Stimulated activated CD4-positive, alpha-beta T cell treated with anti-CD3 and anti-CD28 coated beads, Interleukin-12 subunit alpha, Interleukin-12 subunit beta, amount 100 ng/mL, for 24 hours (primary cell): ENCODE measurements at regions not wholly inside any gene's neighbourhood (a gene's known extent, or its start where the extent isn't known, plus 50 kb on each side); places are given as distances from the start of the nearest gene placed in this dataset.

Source experiments
- DNase-seq, 2 experiments: peaks; one replicate each; pipeline ENCODE4 v3.0.0-alpha.2; 2020; ENCODE audit warnings: low read depth in 2 of 2

DNA sequence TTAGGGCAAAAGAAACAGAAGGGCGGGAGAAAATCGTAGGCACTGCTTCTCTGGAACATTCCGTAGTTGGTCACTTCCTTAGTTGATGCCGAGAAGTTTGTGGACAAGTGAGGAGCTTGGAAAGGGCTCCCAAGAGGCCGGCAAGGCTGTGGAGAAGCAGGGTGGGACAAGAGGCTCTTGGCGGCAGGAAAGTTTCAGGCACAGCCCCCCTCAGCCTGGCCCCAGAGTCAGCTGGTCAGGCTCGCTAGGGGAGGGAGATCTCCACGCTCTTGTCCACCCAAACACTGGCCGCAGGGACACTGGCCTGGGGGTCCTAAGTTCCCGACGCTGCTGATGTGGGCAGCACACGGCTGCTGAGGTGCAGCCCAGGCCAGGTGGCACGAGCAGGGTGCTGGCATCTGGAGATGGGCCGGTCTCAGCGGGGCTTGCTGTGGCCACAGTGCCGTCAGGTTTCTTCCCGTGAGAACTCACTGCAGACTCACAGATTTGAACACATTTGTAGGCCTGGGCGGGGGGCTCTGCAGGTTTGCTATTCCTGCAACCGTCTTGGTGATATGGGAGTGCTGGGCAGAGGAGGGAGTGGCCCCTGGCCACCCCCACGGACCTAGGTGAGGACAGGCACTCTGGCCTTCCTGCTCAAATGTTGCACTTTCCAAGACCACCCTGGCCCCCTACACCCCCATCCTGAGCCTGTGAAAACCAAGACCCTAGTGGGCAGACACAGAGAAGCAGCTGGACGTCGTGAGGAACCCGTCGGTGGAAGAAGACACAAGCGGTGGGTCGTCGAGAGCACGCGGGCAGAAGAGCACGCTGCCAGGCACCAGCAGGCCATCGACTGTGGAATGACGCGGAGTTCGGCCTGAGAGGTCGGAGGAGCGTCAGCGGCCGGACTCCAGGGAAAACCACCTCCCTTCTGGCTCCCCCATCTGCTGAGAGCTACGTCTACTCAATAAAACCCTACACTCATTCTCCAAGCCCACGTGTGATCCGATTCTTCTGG, 160.1 kb downstream of the ERMARD start:
- DNase-seq: no peak

DNA sequence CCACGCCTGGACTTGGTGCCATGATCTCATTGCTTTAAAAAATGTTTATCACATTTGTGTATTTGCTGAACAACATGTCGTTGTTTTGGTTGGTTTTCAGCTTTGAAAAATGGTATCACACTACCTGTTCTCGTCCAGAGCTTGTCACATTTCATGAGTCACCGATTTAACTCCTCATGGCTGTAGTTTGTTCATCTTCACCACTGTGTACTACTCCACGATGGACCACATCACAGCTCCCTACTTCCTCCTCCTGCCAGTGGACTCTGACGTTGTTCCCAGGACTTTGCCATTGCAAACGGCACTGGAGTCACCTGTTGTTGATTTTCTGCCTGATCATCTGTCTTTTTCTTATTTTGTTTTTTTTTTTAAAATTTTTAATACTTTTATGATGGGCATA, 157.7 kb downstream of the ERMARD start:
- DNase-seq: no peak

DNA sequence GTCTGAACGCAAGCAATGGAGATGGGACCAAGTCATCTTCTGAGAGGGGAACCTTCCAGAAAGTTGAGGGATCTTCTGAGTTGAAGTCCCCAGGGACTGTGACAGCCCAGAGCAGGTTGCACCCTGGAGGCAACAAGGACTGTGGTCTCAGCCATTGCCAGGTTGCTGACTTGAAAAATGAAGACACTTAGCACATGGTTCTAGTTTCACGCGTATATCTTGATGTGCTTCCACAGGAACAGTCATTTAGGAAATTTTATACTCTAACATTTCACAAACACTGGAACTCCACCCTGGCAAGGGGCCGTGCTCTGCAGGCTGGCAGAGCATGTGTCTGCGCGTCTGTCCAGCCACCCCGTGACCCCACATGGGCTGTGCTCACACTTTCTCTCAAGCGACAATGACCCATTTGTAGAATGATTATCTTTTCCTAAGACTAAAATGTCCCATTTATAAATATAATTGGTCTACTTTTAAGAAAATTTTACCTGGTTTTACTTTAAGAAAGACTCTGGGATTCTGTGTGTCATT, 157.0 kb downstream of the ERMARD start:
- no peak for DNase-seq

DNA sequence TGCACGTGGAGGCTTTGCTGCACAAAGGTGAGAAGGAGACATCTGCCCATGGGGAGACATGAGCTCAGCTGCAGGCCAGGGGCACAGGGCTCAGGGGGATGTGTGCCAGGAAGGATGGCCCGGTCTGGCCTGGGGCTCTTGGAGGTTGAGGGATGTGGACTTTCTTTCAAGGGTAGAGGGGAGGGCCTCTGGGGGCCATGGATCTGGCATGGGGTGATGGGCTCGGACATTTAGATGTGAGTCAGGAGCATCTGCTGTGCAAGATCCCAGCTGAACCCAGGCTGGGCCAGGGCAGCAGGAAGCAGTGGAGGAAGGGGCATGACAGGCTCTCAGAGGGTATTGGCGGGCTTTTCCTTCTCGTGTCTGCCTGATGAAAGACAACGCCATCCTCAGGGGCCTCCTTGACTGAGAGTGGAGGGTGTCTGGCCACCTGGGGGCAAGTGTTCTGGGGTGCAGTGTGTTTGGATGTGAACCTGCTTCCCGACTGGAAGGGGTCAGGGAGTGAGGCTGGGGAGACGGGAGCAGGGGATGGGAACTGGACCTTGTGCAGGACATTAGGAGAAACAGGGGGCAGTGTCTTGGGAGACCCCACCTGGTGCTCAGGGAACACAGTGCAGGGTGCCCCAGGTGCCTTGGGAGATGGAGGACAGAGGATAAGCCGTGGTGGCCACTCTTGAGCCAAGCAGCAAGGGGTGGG, 156.1 kb downstream of the ERMARD start:
- DNase-seq: no peak

DNA sequence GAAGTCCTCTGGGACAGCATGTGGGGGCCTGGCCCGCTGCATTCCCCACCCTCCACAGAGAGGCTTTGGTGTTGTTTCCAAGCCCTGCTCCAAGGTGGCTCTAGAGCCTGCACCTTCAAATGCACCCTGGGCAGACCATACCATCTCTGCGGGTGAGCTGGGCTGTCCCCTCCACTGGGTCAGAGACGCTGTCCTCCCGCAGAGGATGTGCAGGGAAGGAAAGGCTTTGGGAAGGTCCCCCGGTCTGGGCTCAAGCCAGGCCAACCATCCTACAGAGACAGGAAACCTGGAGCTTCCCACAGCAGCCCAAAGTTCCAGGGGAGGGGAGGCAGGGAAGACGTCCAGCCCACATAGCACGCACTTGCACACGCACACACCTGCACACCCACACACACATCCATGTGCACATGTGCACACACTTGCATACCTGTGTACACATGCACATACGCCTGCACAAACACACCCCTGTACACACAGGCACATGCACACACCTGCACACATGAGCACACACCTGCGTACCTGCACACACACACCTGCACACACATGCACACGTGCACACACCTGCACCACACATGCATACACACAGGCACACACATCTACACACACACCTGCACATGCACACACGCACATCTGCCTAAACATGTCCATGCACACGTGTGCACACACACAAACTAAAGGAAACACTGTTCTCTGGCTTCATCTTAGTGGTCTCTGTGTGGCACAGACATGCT, 155.4 kb downstream of the ERMARD start:
- DNase-seq: no peak

DNA sequence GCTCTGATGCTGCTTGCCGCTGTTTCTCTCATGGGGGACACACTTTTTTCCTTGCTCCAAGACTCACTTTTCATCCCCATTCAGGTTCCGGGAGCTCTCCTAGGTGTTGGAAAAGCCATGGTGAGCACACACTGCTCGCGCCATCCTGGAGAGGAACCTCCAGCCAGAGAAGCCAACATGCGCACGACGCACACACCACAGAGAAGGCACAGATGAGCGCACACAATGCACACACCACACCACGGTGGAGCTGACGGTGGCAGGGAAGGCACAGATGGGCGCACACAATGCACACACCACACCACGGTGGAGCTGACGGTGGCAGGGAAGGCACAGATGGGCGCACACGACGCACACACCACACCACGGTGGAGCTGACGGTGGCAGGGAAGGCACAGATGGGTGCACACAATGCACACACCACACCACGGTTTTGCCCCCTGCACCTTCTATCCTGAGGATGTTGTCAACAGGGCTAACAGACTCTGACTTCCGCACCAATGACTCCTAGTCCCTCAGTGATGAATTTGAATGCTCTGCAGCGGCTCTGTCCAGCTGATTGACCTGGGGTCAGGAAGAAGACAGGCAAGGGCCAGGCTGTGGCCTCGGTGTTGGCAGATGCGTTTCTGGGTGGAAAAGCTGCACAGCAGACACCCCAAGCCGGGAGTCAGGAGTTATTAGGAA, 154.7 kb downstream of the ERMARD start:
- DNase-seq: no peak

DNA sequence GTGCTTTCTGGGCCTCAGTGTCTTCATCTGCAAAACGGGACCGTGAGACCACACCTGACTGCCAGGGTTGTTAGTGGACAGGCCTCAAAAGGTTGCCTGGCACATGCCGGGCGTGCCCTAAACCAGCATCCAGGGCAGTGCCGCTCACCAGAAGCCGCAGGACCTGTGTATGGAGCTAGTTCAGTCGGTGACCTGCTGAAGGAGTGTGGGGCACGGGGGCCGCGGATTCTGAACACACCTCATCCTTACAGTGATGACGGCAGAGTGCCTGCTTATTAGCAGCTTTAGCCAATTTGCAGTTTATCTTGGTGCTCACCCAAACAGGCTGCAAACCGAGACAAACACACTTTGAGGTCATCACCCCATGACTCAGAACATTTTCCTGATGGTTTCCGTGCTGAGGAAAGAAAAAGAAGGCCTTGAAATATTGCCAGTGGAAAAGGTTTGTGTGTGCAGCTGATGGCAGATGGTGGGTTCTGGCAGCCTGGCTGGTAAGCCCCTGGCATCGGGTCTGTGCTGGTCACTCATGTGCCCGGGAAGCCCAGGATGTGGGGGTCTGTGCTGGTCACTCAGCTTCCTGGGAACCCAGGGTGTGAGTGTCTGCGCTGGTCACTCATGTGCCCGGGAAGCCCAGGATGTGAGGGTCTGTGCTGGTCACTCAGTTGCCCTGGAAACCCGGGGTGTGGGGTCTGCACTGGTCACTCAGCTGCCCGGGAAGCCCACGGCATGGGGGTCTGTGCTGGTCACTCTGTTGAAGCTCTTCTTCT, 153.8 kb downstream of the ERMARD start:
- DNase-seq: no peak

DNA sequence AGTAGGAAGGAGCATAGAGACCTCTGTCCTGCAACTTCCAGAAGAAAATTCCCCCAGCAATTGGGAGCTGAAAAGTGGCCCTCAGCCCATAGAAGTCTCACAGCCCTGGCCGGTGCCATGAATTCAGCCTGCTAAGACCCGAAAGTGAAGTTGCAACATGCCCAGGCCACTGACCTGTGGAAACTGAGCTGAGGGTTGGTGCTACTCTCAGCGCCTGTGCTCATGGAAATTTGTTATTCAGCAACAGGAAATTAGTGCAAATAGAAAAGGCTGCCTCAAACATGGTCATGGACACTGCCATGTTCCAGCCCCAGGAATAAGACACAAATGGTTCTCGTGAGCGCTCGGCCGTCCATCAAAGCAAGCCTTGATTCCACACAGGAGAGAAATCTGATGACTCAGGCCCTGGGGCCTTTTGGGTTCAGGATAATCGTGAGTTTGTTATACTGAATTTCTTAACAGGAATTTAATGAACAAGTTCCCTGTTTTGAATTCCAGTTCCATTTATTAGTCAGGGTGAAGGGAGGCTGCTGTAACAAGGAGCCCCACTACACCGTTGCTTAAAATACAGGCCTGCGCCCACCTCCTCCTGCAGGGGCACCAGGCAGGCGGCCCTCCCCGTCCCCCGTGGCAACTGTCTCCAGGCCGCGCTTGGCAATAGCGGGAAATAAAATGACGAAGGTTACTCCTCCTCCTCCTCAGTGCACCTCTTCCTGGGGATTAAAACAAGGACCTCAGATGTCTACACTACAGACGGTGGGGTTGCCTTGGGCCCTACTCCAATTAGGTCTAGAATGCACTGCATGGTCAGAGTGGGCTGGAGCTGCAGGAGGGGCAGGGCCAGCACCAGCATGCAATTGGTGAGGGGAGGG, 152.9 kb downstream of the ERMARD start:
- no peak for DNase-seq

DNA sequence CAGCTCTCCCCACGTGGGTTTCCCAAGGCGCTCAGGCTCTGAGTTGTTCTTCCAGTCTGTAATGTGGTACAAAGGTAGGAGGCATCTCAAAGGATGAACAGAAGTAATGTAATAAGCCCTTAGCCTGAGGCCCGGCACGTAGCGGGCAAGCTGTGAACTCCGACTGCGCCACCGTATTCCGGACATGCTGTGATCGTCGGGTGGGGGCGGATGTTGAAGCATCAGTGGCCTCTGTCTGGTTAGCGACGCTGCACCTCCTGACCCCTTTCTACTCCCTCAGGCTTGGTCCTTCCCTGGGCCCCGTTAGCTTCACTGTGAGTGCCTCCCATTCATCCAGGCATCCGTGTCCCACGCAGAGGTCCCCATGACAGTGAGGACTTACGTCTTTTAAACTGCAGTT, 151.7 kb downstream of the ERMARD start:
- no peak for DNase-seq

DNA sequence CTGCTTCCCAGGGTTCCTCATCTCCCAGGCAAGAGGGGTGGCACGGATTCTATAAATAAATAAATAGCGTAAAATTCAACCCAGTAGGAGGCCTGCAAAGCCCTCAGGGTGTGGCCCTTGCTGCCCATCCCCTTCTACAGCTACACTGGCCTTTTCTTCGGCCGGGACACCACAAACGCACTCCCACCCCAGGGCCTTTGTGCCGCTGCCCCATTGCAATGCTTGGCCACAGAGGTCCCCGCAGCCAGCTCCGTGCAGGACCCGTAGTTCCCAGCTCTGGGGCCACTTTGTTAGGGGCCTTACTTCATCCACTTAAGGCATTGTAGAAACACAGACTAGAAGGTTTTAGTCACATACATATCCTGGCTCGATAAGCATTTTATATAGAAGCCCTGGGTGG, 151.2 kb downstream of the ERMARD start:
- no peak for DNase-seq

DNA sequence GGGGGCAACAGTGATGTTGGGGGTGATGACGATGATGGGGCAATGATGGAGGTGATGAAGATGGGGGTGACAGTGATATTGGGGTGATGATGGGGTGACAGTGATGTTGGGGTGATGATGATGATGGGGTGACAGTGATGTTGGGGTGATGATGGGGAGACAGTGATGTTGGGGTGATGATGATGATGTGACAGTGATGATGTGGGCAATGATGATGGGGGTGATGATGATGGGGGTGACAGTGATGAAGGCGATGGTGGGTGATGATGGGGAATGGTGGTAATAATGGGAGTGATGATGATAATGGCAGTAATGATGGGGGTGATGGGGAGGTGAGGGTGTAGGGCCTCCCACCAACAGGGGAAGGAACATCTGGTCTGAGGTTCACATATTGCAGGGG, 150.6 kb downstream of the ERMARD start:
- no peak for DNase-seq

DNA sequence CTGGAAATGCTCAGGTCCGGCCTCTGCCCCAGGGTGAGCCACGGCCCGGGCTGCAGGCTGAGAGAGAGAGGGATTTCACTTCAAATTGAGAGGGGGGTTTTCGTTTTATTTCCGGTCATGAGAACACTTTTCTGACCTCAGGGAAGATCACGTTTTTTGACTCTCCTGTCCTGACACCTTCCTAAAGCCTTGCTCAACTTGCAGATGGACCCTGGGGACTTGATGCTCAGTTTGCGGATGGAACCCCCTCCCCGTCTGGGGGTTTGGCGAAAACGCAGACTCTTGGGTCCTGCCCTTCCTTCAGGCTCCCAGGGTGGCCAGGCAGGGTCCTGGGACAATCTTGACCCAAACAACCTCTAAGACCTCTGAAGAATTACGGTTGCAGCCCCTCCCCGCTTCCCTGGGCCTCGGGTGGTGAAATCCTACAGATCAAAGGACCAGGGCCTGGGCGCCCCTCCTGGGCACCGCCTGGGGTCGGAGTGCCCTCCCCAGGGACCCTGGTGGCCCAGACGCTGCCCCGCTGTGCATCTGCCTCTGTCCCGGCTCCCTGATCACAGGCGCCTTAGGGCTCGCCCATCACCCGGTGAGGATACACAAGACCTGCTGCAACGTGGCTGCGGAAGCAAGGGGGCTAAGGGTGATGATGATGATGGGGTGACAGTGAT, 148.2 kb downstream of the ERMARD start:
- DNase-seq: no peak

DNA sequence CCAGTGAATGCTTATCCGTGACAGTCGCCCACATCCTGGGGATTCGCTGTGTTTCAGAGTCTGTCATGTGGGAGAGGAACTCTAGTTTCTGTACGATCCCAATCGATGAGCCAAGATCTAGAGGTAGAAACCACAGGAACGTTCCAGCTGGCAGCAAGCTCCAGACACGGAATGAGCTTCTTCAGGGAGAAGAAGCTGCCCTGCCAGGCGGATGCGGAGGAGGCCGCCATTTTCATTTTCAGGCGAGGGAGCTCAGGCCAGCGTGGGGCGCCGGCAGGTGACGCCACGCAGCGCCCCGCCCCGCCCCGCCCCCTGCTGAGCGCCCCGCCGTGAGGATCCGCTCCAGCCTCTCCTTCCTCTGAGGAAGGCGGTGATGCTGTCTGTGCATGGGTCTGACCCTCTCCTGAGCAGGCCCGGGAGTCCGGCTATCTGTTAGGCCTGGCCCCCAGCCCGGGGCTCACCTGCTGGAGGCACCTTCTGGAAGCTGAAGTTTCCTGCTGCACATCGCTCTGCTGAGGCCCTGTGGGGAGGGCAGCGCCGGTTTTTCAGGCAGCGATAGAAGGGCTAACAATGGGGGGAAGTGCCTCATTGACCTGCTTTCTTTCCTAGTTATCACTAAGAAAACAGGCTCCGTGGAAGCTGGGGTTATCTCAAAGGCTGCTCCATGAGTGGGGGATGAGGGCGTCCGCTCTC, 147.5 kb downstream of the ERMARD start:
- DNase-seq: no peak

DNA sequence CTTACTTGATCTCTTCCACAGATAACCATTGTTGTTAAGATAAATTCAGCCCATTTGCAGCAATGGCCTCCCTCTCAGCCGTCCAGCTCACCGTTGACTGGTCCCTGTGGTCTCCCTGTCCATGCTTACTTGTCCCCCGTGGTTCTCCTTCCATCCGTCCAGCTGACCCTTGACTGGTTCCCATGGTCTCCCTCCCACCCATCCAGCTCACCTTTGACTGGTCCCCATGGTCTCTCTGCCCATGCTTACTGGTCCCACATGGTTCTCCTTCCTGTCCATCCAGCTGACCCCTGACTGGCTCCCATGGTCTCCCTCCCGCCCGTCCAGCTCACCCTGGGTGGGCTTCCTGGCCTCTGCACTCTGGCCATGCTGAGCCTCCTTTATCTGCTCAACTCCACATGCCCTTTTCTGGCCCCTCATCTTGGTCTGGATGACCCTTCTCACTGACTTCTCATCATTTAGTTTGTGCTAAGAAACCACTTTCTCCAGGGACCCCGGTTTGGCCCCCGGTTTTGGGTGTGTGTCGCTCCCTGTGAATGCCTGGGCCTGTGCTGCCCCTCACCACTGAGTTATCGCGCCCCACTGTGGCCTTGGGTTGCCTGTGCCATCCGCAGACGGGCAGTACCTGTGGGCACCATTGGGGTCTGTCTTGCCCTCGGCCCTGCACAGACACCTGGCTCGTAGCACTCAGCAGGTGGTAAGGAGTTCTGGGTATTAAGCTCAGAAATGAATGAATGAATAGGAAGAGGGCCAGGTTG, 146.4 kb downstream of the ERMARD start:
- DNase-seq: no peak

DNA sequence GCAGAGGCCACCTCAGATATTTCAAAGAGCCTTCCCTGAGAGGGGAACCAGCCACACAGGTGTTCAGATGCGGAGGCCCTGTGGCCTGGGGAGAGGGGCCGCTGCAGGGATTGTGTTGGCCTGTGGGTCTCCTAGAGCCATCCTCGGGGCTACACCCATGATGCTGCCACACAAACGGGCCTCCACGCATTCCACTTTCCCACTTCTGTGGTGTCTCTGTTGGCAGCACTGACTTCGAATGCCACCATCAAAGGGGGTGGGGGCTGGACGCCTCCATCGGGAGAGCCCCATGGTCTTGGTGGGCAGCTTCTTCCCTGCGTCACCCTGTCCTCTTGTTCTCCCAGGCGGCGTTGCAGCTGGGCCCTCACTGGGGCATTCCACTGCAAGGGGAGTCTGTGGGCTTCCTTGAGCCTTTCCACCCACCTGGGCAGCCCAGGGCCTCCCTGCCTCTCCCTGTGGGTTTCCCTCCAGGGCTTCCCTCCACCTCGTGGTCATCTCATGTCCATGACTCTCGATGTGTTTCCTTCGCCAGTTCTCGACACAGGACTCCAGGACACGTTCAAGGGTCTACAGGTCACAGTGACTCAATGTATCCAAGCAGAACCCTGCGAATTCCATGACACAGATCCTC, 145.5 kb downstream of the ERMARD start:
- DNase-seq: no peak

DNA sequence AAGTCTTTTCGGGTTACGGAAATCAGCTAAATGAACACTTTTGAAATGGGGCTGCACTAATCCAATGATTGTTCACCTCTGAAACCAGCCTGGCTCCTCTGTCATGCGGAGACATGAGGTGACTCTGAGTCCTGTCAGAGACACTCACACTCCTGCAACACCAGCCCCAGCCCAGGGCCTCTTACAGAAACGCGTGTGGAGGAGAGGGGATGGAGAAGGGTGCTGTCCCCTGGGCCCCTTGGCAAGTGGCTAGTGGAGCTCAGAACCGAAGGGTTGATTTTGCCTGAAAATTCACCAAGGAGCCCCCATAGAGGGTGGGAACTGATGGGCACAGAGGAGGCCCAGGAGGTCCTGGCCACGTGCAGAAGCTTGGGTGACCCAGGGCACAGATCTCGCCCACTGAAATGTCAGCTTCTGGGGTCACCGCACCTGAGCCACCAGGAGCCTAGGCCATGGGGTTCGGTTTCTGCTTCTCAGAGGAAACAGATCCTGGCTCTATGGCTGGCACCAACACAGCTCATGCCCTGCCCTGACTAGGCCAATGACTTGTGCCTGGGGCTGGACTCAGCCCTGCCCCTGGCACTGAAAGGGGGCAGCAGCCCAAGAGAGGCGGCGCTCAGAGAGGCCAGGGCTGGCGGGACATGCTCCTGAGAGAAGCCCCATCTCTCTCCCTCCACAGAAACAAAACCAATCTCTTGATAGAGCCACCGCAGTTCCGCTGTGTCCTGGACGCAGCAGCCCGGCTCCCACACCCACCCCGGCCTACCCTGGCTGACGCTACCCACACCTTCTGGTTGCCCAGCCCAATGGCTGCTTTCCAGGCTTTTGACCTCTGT, 144.7 kb downstream of the ERMARD start:
- no peak for DNase-seq
